ENCODE measurements at regions not wholly inside any gene's neighbourhood (a gene's known extent, or its start where the extent isn't known, plus 50 kb on each side); places are given as distances from the start of the nearest gene placed in this dataset.
A peak's percentile ranks its signal among the peaks of the same experiment; 100 is the strongest.

DNA sequence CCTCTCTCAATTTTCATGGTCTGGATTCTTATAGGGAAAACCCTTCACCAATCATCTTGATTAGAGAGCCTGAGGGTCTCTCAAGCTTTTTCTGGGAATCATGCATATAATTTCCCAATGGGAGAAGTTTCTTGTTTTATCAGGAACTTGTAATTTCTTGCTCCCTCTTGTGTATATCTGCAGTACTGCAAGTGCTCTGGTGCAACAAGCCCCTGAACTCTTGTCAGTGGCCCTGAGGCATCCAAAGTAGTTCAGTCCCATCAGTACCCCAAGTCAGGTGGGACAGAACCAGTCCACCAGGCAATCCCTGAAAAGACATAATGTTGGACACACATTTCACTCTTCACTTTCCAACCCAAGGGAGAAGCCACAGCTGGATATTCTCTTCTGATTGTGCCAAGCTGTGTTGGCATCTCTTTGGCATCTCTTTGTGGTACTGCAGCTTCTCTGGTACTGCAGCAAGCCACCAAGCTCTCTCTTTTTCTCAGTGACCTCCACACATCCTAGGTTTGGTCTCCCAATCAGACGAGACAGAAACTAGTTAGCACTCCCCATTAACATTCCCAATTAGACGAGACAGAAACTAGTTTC lies 214.5 kb downstream of the ZIC4 start:
- no peaks in the 10 kb centered on the region for H3K36me3 ChIP-seq (ENCODE audit: control insufficient read depth, insufficient read depth, low read length)
- CTCF ChIA-PET: interaction anchor here (0.6 kb wide), 1 partner anchor 72 kb away, joined by 8 read pairs; no protein-coding TSS in a partner anchor
- H3K27ac ChIP-seq (ENCODE audit: low read length): no peak overlapping the region
- ATAC-seq: no peak; the same call in 1 of the 2 replicates
- POLR2A ChIA-PET: no interaction called here
- intact Hi-C loops (cut with micrococcal nuclease; ENCODE audit: unreplicated experiment): loop anchor here (5.0 kb wide), 1 partner anchor 375 kb away; no protein-coding TSS in a partner anchor
- H3K4me1 ChIP-seq (ENCODE audit: control insufficient read depth, insufficient read depth, low read length): no peaks in the 10 kb centered on the region
- TF ChIP-seq, protein P1, sequence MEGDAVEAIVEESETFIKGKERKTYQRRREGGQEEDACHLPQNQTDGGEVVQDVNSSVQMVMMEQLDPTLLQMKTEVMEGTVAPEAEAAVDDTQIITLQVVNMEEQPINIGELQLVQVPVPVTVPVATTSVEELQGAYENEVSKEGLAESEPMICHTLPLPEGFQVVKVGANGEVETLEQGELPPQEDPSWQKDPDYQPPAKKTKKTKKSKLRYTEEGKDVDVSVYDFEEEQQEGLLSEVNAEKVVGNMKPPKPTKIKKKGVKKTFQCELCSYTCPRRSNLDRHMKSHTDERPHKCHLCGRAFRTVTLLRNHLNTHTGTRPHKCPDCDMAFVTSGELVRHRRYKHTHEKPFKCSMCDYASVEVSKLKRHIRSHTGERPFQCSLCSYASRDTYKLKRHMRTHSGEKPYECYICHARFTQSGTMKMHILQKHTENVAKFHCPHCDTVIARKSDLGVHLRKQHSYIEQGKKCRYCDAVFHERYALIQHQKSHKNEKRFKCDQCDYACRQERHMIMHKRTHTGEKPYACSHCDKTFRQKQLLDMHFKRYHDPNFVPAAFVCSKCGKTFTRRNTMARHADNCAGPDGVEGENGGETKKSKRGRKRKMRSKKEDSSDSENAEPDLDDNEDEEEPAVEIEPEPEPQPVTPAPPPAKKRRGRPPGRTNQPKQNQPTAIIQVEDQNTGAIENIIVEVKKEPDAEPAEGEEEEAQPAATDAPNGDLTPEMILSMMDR (IDR thresholded peaks at IDR 0.05): peak; percentile 82
- no peak for TF ChIP-seq POLR2AphosphoS5 (IDR thresholded peaks at IDR 0.05; ENCODE audit: low read depth, low read length)
- no peak overlapping the region for H3K4me3 ChIP-seq (ENCODE audit: low read depth in 2 of 2, low read length in 2 of 2)
- DNase-seq (ENCODE audit: low read depth, low spot score): peak; percentile 42
- in situ Hi-C loops (cut with HindIII; ENCODE audit: low pct_unique_long_range_greater_than_20kb, low sequenced_read_pairs): no loop called here
- H3K9me3 ChIP-seq (ENCODE audit: control insufficient read depth, insufficient read depth, low read depth, low read length): no peaks in the 10 kb centered on the region
- H3K27me3 ChIP-seq (ENCODE audit: control insufficient read depth, insufficient read depth, low read length): no peaks in the 10 kb centered on the region
- BruUV-seq (replicated peaks): no TSS peak

DNA sequence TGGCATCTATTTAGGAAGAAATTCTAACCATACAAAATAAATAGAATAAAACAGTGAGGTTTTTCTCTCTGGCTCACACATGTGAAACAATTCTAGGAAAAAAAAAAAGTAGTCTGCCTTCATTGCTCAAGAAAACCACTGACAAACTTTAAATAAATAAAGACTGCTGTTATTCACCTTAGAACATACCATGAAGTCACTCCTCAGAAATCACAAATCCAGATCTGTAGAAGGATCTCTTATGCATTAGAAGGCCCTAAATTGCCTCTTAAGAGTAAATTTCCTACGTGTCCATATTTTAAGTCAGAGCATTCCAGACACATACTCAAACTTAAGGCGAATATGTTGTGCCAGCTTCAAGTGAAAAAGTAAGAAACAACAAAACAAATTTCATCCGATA lies 217.3 kb downstream of the ZIC4 start:
- ChIA-PET CTCF (no interaction called here), POLR2A (no interaction called here)
- no peak for TF ChIP-seq POLR2AphosphoS5 (IDR thresholded peaks at IDR 0.05; ENCODE audit: low read depth, low read length)
- TF ChIP-seq TCF7L2 (IDR thresholded peaks at IDR 0.05; ENCODE audit: low read depth, low read length): no peak
- TF ChIP-seq REST (IDR thresholded peaks at IDR 0.05; ENCODE audit: insufficient read depth in 1 of 2, low read depth in 2 of 2, low read length in 1 of 2): no peak
- TF ChIP-seq, protein P1 (IDR thresholded peaks at IDR 0.05): no peak
- TF ChIP-seq SIN3A (IDR thresholded peaks at IDR 0.05; ENCODE audit: borderline replicate concordance, insufficient read depth, low read depth, low read length): no peak
- Histone ChIP-seq H3K4me1 (ENCODE audit: control insufficient read depth, insufficient read depth, low read length) (no peaks in the 10 kb centered on the region), H3K27me3 (ENCODE audit: control insufficient read depth, insufficient read depth, low read length) (no peaks in the 10 kb centered on the region), H3K36me3 (ENCODE audit: control insufficient read depth, insufficient read depth, low read length) (no peaks in the 10 kb centered on the region), H3K27ac (ENCODE audit: low read length) (no peak overlapping the region), H3K4me3 (ENCODE audit: low read depth in 2 of 2, low read length in 2 of 2) (no peak overlapping the region), H3K9me3 (ENCODE audit: control insufficient read depth, insufficient read depth, low read depth, low read length) (no peaks in the 10 kb centered on the region)
- ATAC-seq: no peak
- in situ Hi-C loops (cut with HindIII; ENCODE audit: low pct_unique_long_range_greater_than_20kb, low sequenced_read_pairs) (no loop called here), intact Hi-C loops (cut with micrococcal nuclease; ENCODE audit: unreplicated experiment) (loop anchor here (1.0 kb wide), 1 partner anchor 548 kb away; no protein-coding TSS in a partner anchor)
- DNase-seq (ENCODE audit: low read depth, low spot score): no peak
- BruUV-seq (replicated peaks): no TSS peak
